Esophagus squamous epithelium (tissue), 5 donors: ENCODE measurements at regions not wholly inside any gene's neighbourhood (a gene's known extent, or its start where the extent isn't known, plus 50 kb on each side); places are given as distances from the start of the nearest gene placed in this dataset.

Source experiments
- DNase-seq: peaks from one replicate; lab custom pipeline; 2025; lab: John Stamatoyannopoulos, UW
- H3K27ac ChIP-seq, 4 donors: fragments of 200-600 bp; sonication (generic); one replicate each; pipeline ENCODE4 v1.5.1; 2016 to 2019; ENCODE audit warnings: mild to moderate bottlenecking in 1 of 4
- H3K27me3 ChIP-seq, 4 donors: fragments of 200-600 bp; sonication (generic); 1 replicate in 3 of 4; 2 replicates in 1 of 4; pipeline versions ENCODE4 v1.5.1 to v1.6.0; 2017 to 2021; ENCODE audit warnings: antibody characterized with exemption in 1 of 4
- H3K36me3 ChIP-seq, 3 donors: fragments of 200-600 bp; sonication (generic); one replicate each; pipeline ENCODE4 v1.5.1; 2016 to 2019
- H3K4me1 ChIP-seq, 3 donors: fragments of 200-600 bp; sonication (generic); one replicate each; pipeline ENCODE4 v1.5.1; 2017 to 2019
- H3K4me3 ChIP-seq, 4 donors: fragments of 200-600 bp; sonication (generic); 1 replicate in 3 of 4; 2 replicates in 1 of 4; pipeline ENCODE4 v1.5.1; 2016 to 2019; ENCODE audit warnings: mild to moderate bottlenecking in 2 of 4, moderate library complexity in 1 of 4
- H3K9me3 ChIP-seq, 3 donors: fragments of 200-600 bp; sonication (generic); one replicate each; pipeline ENCODE4 v1.5.1; 2016 to 2019
- POLR2A ChIP-seq, 4 donors: fragments of 450-650 bp; IDR thresholded peaks; one replicate each; pipeline ENCODE4 v1.6.1; 2017; ENCODE audit warnings: antibody characterized with exemption in 4 of 4, mild to moderate bottlenecking in 4 of 4, moderate library complexity in 3 of 4
- WGBS, 2 donors: methylation state at CpG; one replicate each; pipeline ENCODE4 v1.1.5; 2018; 5-methylcytosine and 5-hydroxymethylcytosine counted together
- intact Hi-C: fragments of 100-400 bp; cut with DNase I; formaldehyde crosslinking; loops from one replicate; pipeline ENCODE4 v1.15.0; 2022
- TF ChIP-seq, protein P1 (sequence below), 6 experiments: fragments of 450-650 bp in 4 of 6; fragments of 200-600 bp in 2 of 6; sonication (generic) in 2 of 6; IDR thresholded peaks; one replicate each; pipeline ENCODE4 v1.5.1; 2016 to 2019; ENCODE audit warnings: antibody characterized with exemption in 6 of 6, mild to moderate bottlenecking in 4 of 6, moderate library complexity in 4 of 6
- donor health status: DM: yes; HTN: yes; CAD: no.

DNA sequence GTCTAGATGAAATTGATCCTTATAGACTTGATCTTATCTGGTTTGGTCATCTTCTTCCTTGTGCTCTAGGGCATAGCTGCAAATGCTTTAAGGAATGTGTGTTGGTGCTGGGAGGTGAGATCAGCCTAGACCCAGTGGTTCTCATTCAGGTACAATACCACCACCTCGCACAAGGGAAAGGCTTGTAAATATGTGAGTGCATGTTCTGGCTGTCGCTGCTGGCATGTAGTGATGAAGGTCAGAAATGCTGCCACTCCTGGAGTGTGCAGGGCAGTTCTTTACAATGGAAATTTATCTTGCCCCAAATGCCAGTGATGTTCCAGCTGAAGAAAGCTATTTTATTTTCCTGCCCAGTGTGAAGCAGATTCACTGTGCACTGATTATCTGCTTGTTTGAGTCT is 900.9 kb downstream of the QKI start:
- intact Hi-C loops: no loop called here
- Histone ChIP-seq H3K9me3 (no peaks in the 10 kb centered on the region), H3K36me3 (no peaks in the 10 kb centered on the region), H3K27ac (no peak overlapping the region), H3K4me1 (no peaks in the 10 kb centered on the region), H3K4me3 (no peak overlapping the region), H3K27me3 (no peaks in the 10 kb centered on the region)
- WGBS, 2 donors: 79 to 94% methylated on average over 2 of the region's 2 CpGs
- TF ChIP-seq, protein P1, sequence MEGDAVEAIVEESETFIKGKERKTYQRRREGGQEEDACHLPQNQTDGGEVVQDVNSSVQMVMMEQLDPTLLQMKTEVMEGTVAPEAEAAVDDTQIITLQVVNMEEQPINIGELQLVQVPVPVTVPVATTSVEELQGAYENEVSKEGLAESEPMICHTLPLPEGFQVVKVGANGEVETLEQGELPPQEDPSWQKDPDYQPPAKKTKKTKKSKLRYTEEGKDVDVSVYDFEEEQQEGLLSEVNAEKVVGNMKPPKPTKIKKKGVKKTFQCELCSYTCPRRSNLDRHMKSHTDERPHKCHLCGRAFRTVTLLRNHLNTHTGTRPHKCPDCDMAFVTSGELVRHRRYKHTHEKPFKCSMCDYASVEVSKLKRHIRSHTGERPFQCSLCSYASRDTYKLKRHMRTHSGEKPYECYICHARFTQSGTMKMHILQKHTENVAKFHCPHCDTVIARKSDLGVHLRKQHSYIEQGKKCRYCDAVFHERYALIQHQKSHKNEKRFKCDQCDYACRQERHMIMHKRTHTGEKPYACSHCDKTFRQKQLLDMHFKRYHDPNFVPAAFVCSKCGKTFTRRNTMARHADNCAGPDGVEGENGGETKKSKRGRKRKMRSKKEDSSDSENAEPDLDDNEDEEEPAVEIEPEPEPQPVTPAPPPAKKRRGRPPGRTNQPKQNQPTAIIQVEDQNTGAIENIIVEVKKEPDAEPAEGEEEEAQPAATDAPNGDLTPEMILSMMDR (IDR thresholded peaks at IDR 0.05): no peak
- no peak for TF ChIP-seq POLR2A (IDR thresholded peaks at IDR 0.05)
- no peak for DNase-seq

DNA sequence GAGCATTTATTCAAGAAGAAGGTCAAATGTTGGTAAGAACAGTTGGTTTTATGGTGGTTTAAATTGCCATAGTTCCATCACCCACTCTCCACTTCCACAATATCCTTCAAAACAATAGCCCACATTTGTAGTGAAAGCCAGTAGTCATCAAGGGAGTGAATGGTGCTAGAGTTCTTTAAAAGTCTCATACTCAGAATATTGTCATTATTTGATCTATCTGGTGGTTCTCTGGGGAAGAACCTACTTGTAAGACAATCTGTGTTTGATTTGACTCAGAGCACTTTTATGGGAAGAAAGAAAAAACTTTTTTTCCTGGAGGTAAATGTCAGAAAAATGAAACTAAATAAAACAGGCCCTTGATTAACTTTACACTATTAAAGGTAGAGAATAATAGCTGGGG is 893.8 kb downstream of the QKI start:
- no peak for DNase-seq
- Histone ChIP-seq H3K4me3 (no peak overlapping the region), H3K9me3 (no peaks in the 10 kb centered on the region), H3K27ac (no peak overlapping the region), H3K4me1 (no peaks in the 10 kb centered on the region), H3K36me3 (no peaks in the 10 kb centered on the region), H3K27me3 (no peaks in the 10 kb centered on the region)
- intact Hi-C loops: no loop called here
- no peak for TF ChIP-seq POLR2A (IDR thresholded peaks at IDR 0.05)
- TF ChIP-seq, protein P1 (IDR thresholded peaks at IDR 0.05): no peak

DNA sequence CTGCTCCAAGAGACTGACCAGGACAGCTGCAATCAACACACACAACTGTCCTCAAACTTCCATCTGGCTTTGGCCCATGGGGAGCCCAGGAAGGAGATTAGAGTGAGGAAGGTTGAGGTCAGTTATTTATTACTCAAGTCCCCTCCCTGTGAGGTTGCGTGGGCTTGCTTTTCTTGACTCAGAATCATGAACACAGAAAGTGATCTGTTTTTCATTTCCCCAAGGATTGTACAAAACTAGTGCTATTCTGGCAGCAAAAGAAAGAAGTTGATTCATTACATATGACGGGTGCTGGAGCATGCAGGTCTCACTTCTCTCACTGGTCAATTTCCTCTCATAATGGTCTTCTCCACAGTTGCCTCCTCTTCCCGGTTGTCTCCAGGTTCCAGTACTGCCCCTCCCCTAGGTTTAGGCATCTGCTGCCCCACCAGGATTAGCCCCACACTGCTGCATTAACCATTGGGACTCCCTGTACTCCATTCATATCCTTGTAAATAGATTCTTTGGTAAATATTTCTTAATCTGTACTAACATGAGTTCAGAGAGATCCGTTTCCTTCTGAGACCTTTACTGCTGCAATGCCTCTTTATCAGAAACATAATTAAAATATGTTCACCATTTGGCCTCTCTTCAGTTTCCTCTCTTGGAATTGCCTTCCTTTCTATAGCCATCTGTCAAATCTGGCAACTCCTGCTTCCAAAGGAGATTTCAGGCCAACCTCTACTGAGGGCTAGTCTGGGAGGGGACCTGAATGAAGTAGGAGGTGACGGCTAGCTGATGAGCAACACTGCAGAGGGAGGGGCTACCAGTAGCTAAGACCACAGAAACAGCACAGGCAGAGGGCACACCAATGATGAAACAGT is 888.8 kb downstream of the QKI start:
- Histone ChIP-seq H3K9me3 (no peaks in the 10 kb centered on the region), H3K27me3 (no peaks in the 10 kb centered on the region), H3K4me3 (no peak overlapping the region), H3K4me1 (no peaks in the 10 kb centered on the region), H3K36me3 (no peaks in the 10 kb centered on the region), H3K27ac (no peak overlapping the region)
- no peak for DNase-seq
- 56 to 61% methylated on average over 5 of the region's 5 CpGs for WGBS, 2 donors
- TF ChIP-seq, protein P1 (IDR thresholded peaks at IDR 0.05): no peak
- TF ChIP-seq POLR2A (IDR thresholded peaks at IDR 0.05): no peak
- intact Hi-C loops: no loop called here

DNA sequence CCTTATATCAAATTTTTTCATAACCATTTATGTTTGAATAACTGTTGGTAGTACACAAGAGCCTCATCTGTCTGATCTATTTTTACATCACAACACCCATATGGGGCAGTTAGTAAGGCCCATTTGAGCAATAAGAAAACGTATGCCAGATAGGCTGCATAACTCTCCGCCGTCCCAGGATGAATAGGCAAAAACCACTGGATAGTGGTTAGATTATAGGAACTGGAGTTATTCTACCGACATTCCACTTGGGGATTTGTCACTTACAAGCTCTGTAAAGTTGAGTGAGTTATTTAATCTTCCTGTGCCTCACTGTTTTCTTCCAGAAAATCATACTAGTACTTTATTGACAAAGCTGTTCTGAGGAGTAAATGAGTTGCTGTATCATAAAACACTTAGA is 881.9 kb downstream of the QKI start:
- no peak for DNase-seq
- WGBS, 2 donors: 67 to 75% methylated on average over 4 of the region's 4 CpGs
- H3K9me3 ChIP-seq: peaks cover 0 to 4% (median 0%) of the 10 kb centered on the region in 3 donors
- no peaks in the 10 kb centered on the region for H3K36me3 ChIP-seq
- no peak overlapping the region for H3K4me3 ChIP-seq
- intact Hi-C loops: no loop called here
- H3K4me1 ChIP-seq: no peaks in the 10 kb centered on the region
- H3K27me3 ChIP-seq: no peaks in the 10 kb centered on the region
- no peak for TF ChIP-seq POLR2A (IDR thresholded peaks at IDR 0.05)
- TF ChIP-seq, protein P1 (IDR thresholded peaks at IDR 0.05): no peak
- H3K27ac ChIP-seq: no peak overlapping the region

DNA sequence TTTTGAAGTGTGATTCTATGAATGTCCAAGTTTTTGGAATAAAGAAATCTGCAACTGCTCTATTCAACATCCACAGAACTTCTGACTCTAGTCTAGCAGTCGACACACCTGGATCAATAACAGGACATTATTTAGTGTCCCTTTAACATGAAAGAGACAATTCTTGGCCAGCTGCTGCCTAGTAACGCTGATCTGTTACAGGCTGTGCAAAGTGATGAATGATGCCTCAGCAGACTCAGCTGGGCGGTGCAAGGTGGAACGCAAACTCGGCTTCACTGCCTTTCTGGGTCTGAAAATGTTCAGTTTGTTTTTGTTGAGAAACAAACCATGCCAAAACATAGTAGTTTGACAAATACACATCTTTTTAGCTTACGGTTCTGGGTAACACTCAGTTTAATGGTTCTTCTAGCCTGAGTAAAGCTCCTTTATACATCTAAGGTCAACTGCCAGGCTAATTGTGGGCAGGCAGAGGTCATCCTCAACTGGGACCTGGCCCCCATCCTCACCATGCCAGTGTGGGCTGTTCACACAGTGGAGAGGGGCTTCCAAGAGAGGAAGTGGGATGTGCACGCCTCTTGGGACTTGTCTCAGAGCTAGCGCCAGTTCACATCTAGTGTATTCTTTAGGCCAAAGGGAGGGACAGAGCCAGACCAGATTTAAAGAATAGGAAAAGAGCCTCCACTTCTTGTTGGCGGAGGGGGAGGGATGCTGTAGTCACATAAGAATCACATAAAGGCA is 879.7 kb downstream of the QKI start:
- no peak overlapping the region for H3K4me3 ChIP-seq
- H3K9me3 ChIP-seq: peaks cover 0 to 10% (median 0%) of the 10 kb centered on the region in 3 donors
- H3K27ac ChIP-seq: no peak overlapping the region
- intact Hi-C loops: no loop called here
- 53 to 56% methylated on average over 5 to 8 of the region's 9 CpGs for WGBS, 2 donors
- no peaks in the 10 kb centered on the region for H3K4me1 ChIP-seq
- no peaks in the 10 kb centered on the region for H3K27me3 ChIP-seq
- TF ChIP-seq POLR2A (IDR thresholded peaks at IDR 0.05): no peak
- TF ChIP-seq, protein P1 (IDR thresholded peaks at IDR 0.05): no peak
- no peaks in the 10 kb centered on the region for H3K36me3 ChIP-seq
- DNase-seq: no peak
